ENCODE measurements at regions not wholly inside any gene's neighbourhood (a gene's known extent, or its start where the extent isn't known, plus 50 kb on each side); places are given as distances from the start of the nearest gene placed in this dataset.

DNA sequence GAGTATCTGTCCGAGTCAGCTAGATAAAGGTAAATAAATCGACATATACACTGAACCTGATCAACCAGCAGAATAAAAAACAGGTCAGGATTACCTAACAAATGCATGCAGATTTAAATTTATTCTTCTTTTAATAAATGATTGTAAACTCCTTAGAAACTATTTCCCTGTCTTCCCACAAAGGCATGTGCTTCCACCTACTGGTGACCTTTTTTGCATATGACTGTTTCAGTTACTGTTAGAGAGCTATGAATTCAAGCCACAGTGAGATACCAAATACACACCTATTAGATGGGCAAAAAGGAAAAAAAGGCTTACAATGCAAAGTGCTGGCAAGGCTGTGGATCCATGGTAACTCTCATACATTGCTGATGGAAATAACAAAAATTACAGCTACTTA, 957.4 kb upstream of the NCAM2 start:
- TF ChIP-seq, protein P1, sequence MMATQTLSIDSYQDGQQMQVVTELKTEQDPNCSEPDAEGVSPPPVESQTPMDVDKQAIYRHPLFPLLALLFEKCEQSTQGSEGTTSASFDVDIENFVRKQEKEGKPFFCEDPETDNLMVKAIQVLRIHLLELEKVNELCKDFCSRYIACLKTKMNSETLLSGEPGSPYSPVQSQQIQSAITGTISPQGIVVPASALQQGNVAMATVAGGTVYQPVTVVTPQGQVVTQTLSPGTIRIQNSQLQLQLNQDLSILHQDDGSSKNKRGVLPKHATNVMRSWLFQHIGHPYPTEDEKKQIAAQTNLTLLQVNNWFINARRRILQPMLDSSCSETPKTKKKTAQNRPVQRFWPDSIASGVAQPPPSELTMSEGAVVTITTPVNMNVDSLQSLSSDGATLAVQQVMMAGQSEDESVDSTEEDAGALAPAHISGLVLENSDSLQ (IDR thresholded peaks at IDR 0.05), result no peak
- no peak for TF ChIP-seq TARDBP (IDR thresholded peaks at IDR 0.05)
- TF ChIP-seq FOXA1 (IDR thresholded peaks at IDR 0.05), result no peak
- no peak for TF ChIP-seq SP1 (IDR thresholded peaks at IDR 0.05)
- no peak for TF ChIP-seq SUZ12 (IDR thresholded peaks at IDR 0.05)
- no peak for TF ChIP-seq ELF4 (IDR thresholded peaks at IDR 0.05)
- no peak for TF ChIP-seq CTBP1 (IDR thresholded peaks at IDR 0.05; ENCODE audit: borderline replicate concordance)
- no peak for TF ChIP-seq FOXK2 (IDR thresholded peaks at IDR 0.05)

Measured in HEK293T (cell line).